H9 (cell line): ENCODE measurements at regions not wholly inside any gene's neighbourhood (a gene's known extent, or its start where the extent isn't known, plus 50 kb on each side); places are given as distances from the start of the nearest gene placed in this dataset.

Experiments
- DNase-seq: peaks from one replicate; pipeline ENCODE4 v3.0.0-alpha.2; 2017
- H2AFZ ChIP-seq: one replicate; pipeline ENCODE4 v1.6.1; 2013; ENCODE audit warnings: mild to moderate bottlenecking, low read length, control low read depth, moderate library complexity
- H2AK5ac ChIP-seq: 2 replicates; pipeline ENCODE4 v1.6.1; 2013; ENCODE audit warnings: low read length, control low read depth, mixed read lengths; ENCODE audit not compliant: insufficient read length
- H2BK120ac ChIP-seq: one replicate; pipeline ENCODE4 v1.6.1; 2013; ENCODE audit warnings: low read depth, mild to moderate bottlenecking, low read length, control low read depth, inconsistent platforms; ENCODE audit not compliant: poor library complexity, severe bottlenecking
- H2BK12ac ChIP-seq: 2 replicates; pipeline ENCODE4 v1.6.1; 2013; ENCODE audit warnings: low read length, control low read depth, mixed read lengths, low read depth; ENCODE audit not compliant: insufficient read length
- H2BK15ac ChIP-seq: 2 replicates; pipeline ENCODE4 v1.6.1; 2013; ENCODE audit warnings: low read depth, low read length, control low read depth
- H2BK20ac ChIP-seq: one replicate; pipeline ENCODE4 v1.6.1; 2013; ENCODE audit warnings: low read depth, mild to moderate bottlenecking, low read length, control low read depth, inconsistent platforms; ENCODE audit not compliant: poor library complexity, severe bottlenecking
- H2BK5ac ChIP-seq: 2 replicates; pipeline ENCODE4 v1.6.1; 2013; ENCODE audit warnings: low read length, control low read depth, mixed read lengths; ENCODE audit not compliant: insufficient read length
- H3K14ac ChIP-seq: 2 replicates; pipeline ENCODE4 v1.6.1; 2013; ENCODE audit warnings: low read length, control low read depth; ENCODE audit not compliant: insufficient read depth
- H3K18ac ChIP-seq: 2 replicates; pipeline ENCODE4 v1.6.1; 2013; ENCODE audit warnings: low read depth, mild to moderate bottlenecking, mixed read lengths, low read length, control low read depth; ENCODE audit not compliant: insufficient read length
- H3K23ac ChIP-seq: 2 replicates; pipeline ENCODE4 v1.6.1; 2013; ENCODE audit warnings: low read length, control low read depth, mixed read lengths, low read depth; ENCODE audit not compliant: insufficient read length
- H3K23me2 ChIP-seq: 2 replicates; pipeline ENCODE4 v1.6.1; 2013; ENCODE audit warnings: low read depth, mild to moderate bottlenecking, mixed read lengths, low read length, control low read depth; ENCODE audit not compliant: insufficient read length, poor library complexity, severe bottlenecking
- H3K27ac ChIP-seq: 2 replicates; pipeline ENCODE4 v1.5.1; 2013; ENCODE audit warnings: low read length, control low read depth, mixed read lengths, low read depth; ENCODE audit not compliant: insufficient read length
- H3K27me3 ChIP-seq: 2 replicates; pipeline ENCODE4 v1.6.1; 2013; ENCODE audit warnings: low read length, control low read depth, inconsistent platforms; ENCODE audit not compliant: insufficient read depth
- H3K4ac ChIP-seq: 2 replicates; pipeline ENCODE4 v1.6.1; 2013; ENCODE audit warnings: low read depth, mild to moderate bottlenecking, control low read depth, inconsistent platforms, low read length, moderate library complexity
- H3K4me1 ChIP-seq: 2 replicates; pipeline ENCODE4 v1.6.1; 2013; ENCODE audit warnings: low read length, control low read depth, inconsistent platforms; ENCODE audit not compliant: insufficient read depth
- H3K4me2 ChIP-seq: 2 replicates; pipeline ENCODE4 v1.6.1; 2013; ENCODE audit warnings: low read length, control low read depth, mixed read lengths; ENCODE audit not compliant: insufficient read length, insufficient read depth
- H3K56ac ChIP-seq: 2 replicates; pipeline ENCODE4 v1.6.1; 2013; ENCODE audit warnings: low read depth, mild to moderate bottlenecking, mixed read lengths, low read length, control low read depth; ENCODE audit not compliant: insufficient read length
- H3K79me1 ChIP-seq: 2 replicates; pipeline ENCODE4 v1.6.1; 2013; ENCODE audit warnings: low read depth, mild to moderate bottlenecking, moderate library complexity, low read length, control low read depth, inconsistent platforms; ENCODE audit not compliant: insufficient read depth, poor library complexity, severe bottlenecking
- H3K79me2 ChIP-seq: 2 replicates; pipeline ENCODE4 v1.6.1; 2013; ENCODE audit warnings: low read length, control low read depth, inconsistent platforms; ENCODE audit not compliant: insufficient read depth
- H3K9ac ChIP-seq: 2 replicates; pipeline ENCODE4 v1.6.1; 2013; ENCODE audit warnings: low read length, control low read depth, mixed read lengths; ENCODE audit not compliant: insufficient read length; ENCODE audit errors: extremely low read depth
- H3K9me3 ChIP-seq: one replicate; pipeline ENCODE4 v1.6.1; 2013; ENCODE audit warnings: low read depth, low read length, inconsistent platforms; ENCODE audit not compliant: control insufficient read depth
- H3T11ph ChIP-seq: one replicate; pipeline ENCODE4 v1.6.1; 2013; ENCODE audit warnings: mild to moderate bottlenecking, low read length, control low read depth, inconsistent platforms
- H4K20me1 ChIP-seq: one replicate; pipeline ENCODE4 v1.6.1; 2013; ENCODE audit not compliant: control insufficient read depth, insufficient read length, insufficient read depth
- H4K5ac ChIP-seq: 2 replicates; pipeline ENCODE4 v1.6.1; 2013; ENCODE audit warnings: low read depth, mild to moderate bottlenecking, mixed read lengths, low read length, control low read depth; ENCODE audit not compliant: insufficient read length
- H4K8ac ChIP-seq: replicated peaks from 2 replicates; pipeline ENCODE4 v1.6.1; 2013; ENCODE audit warnings: low read length, control low read depth, mixed read lengths, low read depth; ENCODE audit not compliant: insufficient read length
- H4K91ac ChIP-seq: 2 replicates; pipeline ENCODE4 v1.6.1; 2013; ENCODE audit warnings: low read depth, mild to moderate bottlenecking, moderate library complexity, mixed read lengths, low read length, control low read depth; ENCODE audit not compliant: insufficient read length
- H3K27ac Mint-ChIP-seq, 3 experiments: 2 replicates in 2 of 3; 3 replicates in 1 of 3; pipeline ENCODE4 v1.8.0; 2020 to 2021; ENCODE audit warnings: mixed read lengths in 3 of 3, mild to moderate bottlenecking in 1 of 3, moderate library complexity in 1 of 3
- H3K27me3 Mint-ChIP-seq: 2 replicates; pipeline ENCODE4 v1.8.0; 2021; ENCODE audit warnings: low read depth, mild to moderate bottlenecking, moderate library complexity, mixed read lengths
- H3K36me3 Mint-ChIP-seq, 3 experiments: 2 replicates in 2 of 3; 3 replicates in 1 of 3; pipeline ENCODE4 v1.8.0; 2020 to 2021; ENCODE audit warnings: low read depth in 3 of 3, mixed read lengths in 3 of 3; ENCODE audit not compliant: insufficient read depth in 1 of 3
- H3K4me1 Mint-ChIP-seq, 2 experiments: 2 replicates each; pipeline ENCODE4 v1.8.0; 2020; ENCODE audit warnings: mixed read lengths in 2 of 2
- H3K4me3 Mint-ChIP-seq, 2 experiments: 2 replicates in 1 of 2; 3 replicates in 1 of 2; pipeline ENCODE4 v1.8.0; 2020 to 2021; ENCODE audit warnings: mild to moderate bottlenecking in 2 of 2, mixed read lengths in 2 of 2, moderate library complexity in 1 of 2
- H3K9me3 Mint-ChIP-seq, 2 experiments: 2 replicates in 1 of 2; 3 replicates in 1 of 2; pipeline ENCODE4 v1.8.0; 2020; ENCODE audit warnings: mild to moderate bottlenecking in 2 of 2, mixed read lengths in 2 of 2, moderate library complexity in 1 of 2
- CTCF ChIP-seq: fragments of 200-600 bp; sonication (generic); conservative IDR thresholded peaks from 3 replicates; pipeline ENCODE4 v1.8.0; 2021; ENCODE audit warnings: antibody characterized with exemption, mild to moderate bottlenecking
- WGBS: extraction: QIAGEN DNeasy Blood & Tissue Kit; methylation state at CpG from one replicate; pipeline ENCODE4 v1.1.7; 2013; ENCODE audit warnings: missing lambda C conversion rate, low lambda C conversion rate, mixed read lengths; ENCODE audit not compliant: insufficient read length; ENCODE audit errors: extremely low coverage; 5-methylcytosine and 5-hydroxymethylcytosine counted together

GRCh38 chr12:58596381-58596780, 323.9 kb downstream of the LRIG3 start:
- H3K27ac Mint-ChIP-seq, result no peak overlapping the region

More at GRCh38 chr12:58596381-58596780, 323.9 kb downstream of the LRIG3 start:
- Histone ChIP-seq H3K18ac (no peak overlapping the region), H4K8ac (no peak overlapping the region), H3K79me2 (no peaks in the 10 kb centered on the region), H2AK5ac (no peak overlapping the region), H4K5ac (no peak overlapping the region), H4K91ac (no peak overlapping the region), H3K4me2 (no peak overlapping the region), H4K20me1 (no peaks in the 10 kb centered on the region), H3K56ac (no peak overlapping the region), H3K27ac (no peak overlapping the region), H3K23ac (no peak overlapping the region), H2BK12ac (no peak overlapping the region), H3K9me3 (no peaks in the 10 kb centered on the region), H2BK20ac (no peak overlapping the region), H3K27me3 (no peaks in the 10 kb centered on the region), H3T11ph (no peak overlapping the region), H2BK15ac (no peak overlapping the region), H3K4me1 (no peaks in the 10 kb centered on the region), H3K79me1 (no peaks in the 10 kb centered on the region), H2AFZ (no peak overlapping the region), H3K14ac (no peak overlapping the region), H2BK5ac (no peak overlapping the region), H2BK120ac (no peak overlapping the region), H3K23me2 (no peaks in the 10 kb centered on the region), H3K9ac (no peak overlapping the region), H3K4ac (no peak overlapping the region)
- Mint-ChIP-seq H3K36me3 (no peaks in the 10 kb centered on the region), H3K4me1 (no peaks in the 10 kb centered on the region), H3K4me3 (no peak overlapping the region), H3K9me3 (peaks cover 0 to 2% of the 10 kb centered on the region in 2 experiments; a peak in 1 of 5 replicates), H3K27me3 (no peaks in the 10 kb centered on the region)
- DNase-seq, result no peak
- no peak for TF ChIP-seq CTCF
- WGBS, result no CpG with 5 or more reads among the region's 5 CpGs
